Effector memory CD8-positive, alpha-beta T cell (primary cell): ENCODE measurements at regions not wholly inside any gene's neighbourhood (a gene's known extent, or its start where the extent isn't known, plus 50 kb on each side); places are given as distances from the start of the nearest gene placed in this dataset.

Source experiments
- ATAC-seq: fragments of 150-1000 bp; cut with Tn5 transposase; replicated peaks from 2 replicates; pipeline ENCODE4 v1.10.0; 2021; ENCODE audit warnings: mild to moderate bottlenecking, moderate library complexity
- DNase-seq, 3 experiments: peaks; one replicate each; pipeline ENCODE4 v3.0.0; 2021
- H3K27ac Mint-ChIP-seq, 2 donors: one replicate each; pipeline ENCODE4 v1.8.0; 2022; ENCODE audit warnings: mild to moderate bottlenecking in 2 of 2, mixed read lengths in 2 of 2, moderate library complexity in 2 of 2
- H3K27me3 Mint-ChIP-seq, 2 donors: one replicate each; pipeline ENCODE4 v1.8.0; 2022; ENCODE audit warnings: mixed read lengths in 2 of 2
- H3K36me3 Mint-ChIP-seq: one replicate; pipeline ENCODE4 v1.8.0; 2022; ENCODE audit warnings: mild to moderate bottlenecking, moderate library complexity, mixed read lengths; ENCODE audit not compliant: insufficient read depth
- H3K4me1 Mint-ChIP-seq, 2 donors: one replicate each; pipeline ENCODE4 v1.8.0; 2022; ENCODE audit warnings: low read depth in 2 of 2, mixed read lengths in 2 of 2
- H3K4me3 Mint-ChIP-seq, 2 donors: one replicate each; pipeline ENCODE4 v1.8.0; 2022; ENCODE audit warnings: mild to moderate bottlenecking in 2 of 2, mixed read lengths in 2 of 2, moderate library complexity in 2 of 2
- H3K9me3 Mint-ChIP-seq, 2 donors: one replicate each; pipeline ENCODE4 v1.8.0; 2022; ENCODE audit warnings: mixed read lengths in 2 of 2

DNA sequence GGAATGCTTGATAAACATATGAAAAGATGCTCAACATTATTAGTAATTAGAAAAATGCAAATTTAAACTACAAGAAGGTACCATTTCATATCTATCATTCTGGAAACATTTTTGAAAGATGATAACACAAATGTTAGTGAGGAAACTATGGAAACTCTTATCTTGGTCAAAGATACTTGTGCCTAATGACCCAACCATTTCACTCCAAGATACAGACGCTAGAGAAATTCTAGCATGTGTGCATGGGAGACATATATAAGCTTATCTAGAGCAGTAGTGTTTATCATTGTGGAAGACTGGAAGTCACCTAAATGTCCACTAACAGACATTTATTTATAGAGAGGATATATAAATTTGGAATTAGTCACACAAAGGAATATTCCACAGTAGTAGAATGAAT is 143.1 kb upstream of the HMGA2 start:
- H3K27me3 Mint-ChIP-seq, result peaks cover 0 to 11% of the 10 kb centered on the region in 2 donors
- no peak overlapping the region for H3K27ac Mint-ChIP-seq
- no peaks in the 10 kb centered on the region for H3K36me3 Mint-ChIP-seq
- DNase-seq (no peak), ATAC-seq (no peak)
- no peaks in the 10 kb centered on the region for H3K4me1 Mint-ChIP-seq
- no peak overlapping the region for H3K4me3 Mint-ChIP-seq
- peaks cover 3 to 15% of the 10 kb centered on the region in 2 donors for H3K9me3 Mint-ChIP-seq

DNA sequence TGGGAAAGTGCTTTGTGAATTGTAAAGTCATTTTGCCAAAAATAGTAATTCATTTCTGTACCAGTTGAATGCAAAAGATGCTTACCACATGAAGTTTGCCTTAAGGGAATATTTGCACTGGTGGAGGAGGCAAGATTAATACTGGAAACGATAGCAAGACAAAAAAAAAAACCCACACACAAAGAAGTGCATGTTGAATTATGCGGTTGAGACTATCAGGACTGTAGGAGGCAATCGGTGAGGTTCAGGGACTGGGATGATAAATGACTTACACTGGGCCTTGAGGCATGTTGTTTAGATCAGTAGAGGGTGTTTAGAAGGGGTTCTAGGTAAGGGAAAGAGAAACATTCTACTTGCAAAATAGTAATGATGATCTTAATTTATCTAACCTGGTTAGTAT is 142.2 kb upstream of the HMGA2 start:
- DNase-seq, result no peak
- Mint-ChIP-seq H3K27ac (no peak overlapping the region), H3K36me3 (no peaks in the 10 kb centered on the region), H3K4me3 (no peak overlapping the region), H3K27me3 (peaks cover 0 to 2% of the 10 kb centered on the region in 2 donors), H3K9me3 (peaks cover 5 to 15% of the 10 kb centered on the region in 2 donors), H3K4me1 (no peaks in the 10 kb centered on the region)
- ATAC-seq, result no peak

DNA sequence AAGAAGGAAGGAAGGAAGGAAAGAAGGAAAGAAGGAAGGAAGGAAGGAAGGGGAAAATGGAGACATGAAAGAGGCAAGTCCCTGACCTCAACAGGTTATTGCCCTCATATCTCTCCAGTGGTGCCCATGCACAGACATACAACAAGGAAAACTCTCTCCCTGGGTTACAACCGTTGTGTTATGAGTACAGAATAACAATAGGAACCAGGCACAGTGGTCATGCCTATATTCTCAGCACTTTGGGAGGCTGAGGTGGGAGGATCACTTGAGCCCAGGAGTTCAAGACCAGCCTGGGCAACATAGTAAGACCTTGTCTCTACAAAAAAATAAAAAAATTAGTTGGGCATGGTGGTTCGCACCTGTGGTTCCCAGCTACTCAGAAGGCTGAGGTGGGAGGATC is 139.4 kb upstream of the HMGA2 start:
- ATAC-seq (no peak), DNase-seq (no peak)
- no peaks in the 10 kb centered on the region for H3K27me3 Mint-ChIP-seq
- H3K9me3 Mint-ChIP-seq, result peaks cover 2 to 9% of the 10 kb centered on the region in 2 donors
- no peak overlapping the region for H3K4me3 Mint-ChIP-seq
- no peak overlapping the region for H3K27ac Mint-ChIP-seq
- no peaks in the 10 kb centered on the region for H3K36me3 Mint-ChIP-seq
- H3K4me1 Mint-ChIP-seq, result no peaks in the 10 kb centered on the region

DNA sequence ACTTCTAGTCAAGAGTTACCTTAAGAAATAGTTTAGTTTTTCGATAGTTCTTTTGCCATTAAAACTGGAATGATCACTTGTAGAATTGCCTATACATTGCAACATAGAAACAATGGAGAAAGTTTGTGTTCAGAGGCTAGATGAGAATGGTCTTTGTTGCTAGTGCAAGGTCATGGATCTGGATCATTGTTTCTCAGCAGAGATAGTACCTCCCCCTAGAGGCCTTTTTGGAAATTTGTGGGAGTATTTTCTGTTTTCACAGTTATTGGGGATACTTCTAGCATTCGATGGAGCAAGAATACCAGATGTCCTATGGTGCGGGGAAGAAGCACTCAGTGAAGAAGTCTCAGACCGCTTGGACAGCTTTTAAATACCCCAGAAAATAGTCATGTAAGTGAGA is 138.8 kb upstream of the HMGA2 start:
- no peaks in the 10 kb centered on the region for H3K36me3 Mint-ChIP-seq
- H3K4me1 Mint-ChIP-seq, result no peaks in the 10 kb centered on the region
- no peak overlapping the region for H3K4me3 Mint-ChIP-seq
- peaks cover 2 to 9% of the 10 kb centered on the region in 2 donors for H3K9me3 Mint-ChIP-seq
- no peak for DNase-seq
- no peak for ATAC-seq
- H3K27me3 Mint-ChIP-seq, result no peaks in the 10 kb centered on the region
- H3K27ac Mint-ChIP-seq, result no peak overlapping the region

DNA sequence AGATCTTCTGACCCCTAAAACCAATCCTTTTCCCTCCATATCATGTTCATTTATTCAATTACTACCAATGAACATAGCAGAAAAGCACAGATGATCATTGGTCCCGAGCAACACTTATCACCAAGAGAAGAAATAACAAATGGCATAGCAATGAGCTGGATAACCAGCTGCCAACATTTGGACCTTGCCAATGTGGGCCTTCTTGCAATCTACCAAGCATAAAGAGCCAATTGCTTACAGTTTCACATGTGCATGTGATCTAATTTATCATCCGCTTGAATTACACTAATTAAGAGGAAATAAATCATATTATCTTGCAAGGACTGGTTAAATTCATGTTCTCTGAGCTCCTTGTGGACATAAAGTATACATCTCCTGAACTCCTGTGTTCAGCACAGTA is 134.8 kb upstream of the HMGA2 start:
- Mint-ChIP-seq H3K4me3 (no peak overlapping the region), H3K9me3 (peaks cover 2% of the 10 kb centered on the region in 2 donors), H3K36me3 (no peaks in the 10 kb centered on the region), H3K4me1 (no peaks in the 10 kb centered on the region), H3K27me3 (no peaks in the 10 kb centered on the region), H3K27ac (no peak overlapping the region)
- DNase-seq (no peak), ATAC-seq (no peak)

DNA sequence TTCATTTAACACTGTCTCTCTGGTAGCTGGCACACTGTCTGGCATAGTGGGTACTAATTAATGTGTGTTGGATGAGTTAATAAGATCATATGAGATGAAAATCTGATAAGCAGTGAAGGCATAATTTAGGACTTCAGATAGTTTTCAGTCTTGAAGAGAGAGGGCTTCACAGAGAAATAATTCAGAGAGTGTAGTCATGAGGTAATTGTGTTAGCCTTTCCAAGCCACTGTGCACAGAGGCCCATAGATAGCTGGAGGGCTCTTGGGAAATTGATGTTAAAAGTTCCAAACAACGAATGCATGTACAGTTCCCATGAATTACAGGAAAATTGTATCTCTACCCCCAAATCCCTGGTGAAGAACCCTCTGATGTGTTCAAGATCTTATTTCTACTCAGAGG is 133.8 kb upstream of the HMGA2 start:
- ATAC-seq (no peak), DNase-seq (no peak)
- Mint-ChIP-seq H3K27ac (no peak overlapping the region), H3K4me1 (no peaks in the 10 kb centered on the region), H3K9me3 (peaks cover 0 to 2% of the 10 kb centered on the region in 2 donors), H3K36me3 (no peaks in the 10 kb centered on the region), H3K4me3 (no peak overlapping the region), H3K27me3 (no peaks in the 10 kb centered on the region)

DNA sequence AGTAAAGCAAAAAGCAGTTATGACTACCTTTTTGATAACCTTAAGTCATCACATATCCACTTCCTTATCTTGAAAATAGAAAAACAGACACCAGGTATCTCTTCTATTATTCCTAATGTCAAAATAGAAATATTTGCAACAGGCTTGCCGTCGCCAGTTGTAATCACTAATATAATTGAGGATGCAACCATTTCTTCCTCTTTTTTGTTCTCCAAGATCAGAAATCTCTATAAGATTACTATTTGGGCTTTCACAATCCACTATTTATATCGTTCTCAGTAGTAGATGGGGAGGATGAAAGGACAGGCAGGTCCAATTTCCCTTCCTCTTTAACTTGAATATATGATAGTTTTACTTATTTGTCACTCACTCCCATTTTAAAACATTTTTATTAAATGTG is 130.2 kb upstream of the HMGA2 start:
- DNase-seq (no peak), ATAC-seq (no peak)
- no peaks in the 10 kb centered on the region for H3K9me3 Mint-ChIP-seq
- no peaks in the 10 kb centered on the region for H3K36me3 Mint-ChIP-seq
- no peaks in the 10 kb centered on the region for H3K27me3 Mint-ChIP-seq
- H3K27ac Mint-ChIP-seq, result no peak overlapping the region
- H3K4me1 Mint-ChIP-seq, result no peaks in the 10 kb centered on the region
- no peak overlapping the region for H3K4me3 Mint-ChIP-seq

DNA sequence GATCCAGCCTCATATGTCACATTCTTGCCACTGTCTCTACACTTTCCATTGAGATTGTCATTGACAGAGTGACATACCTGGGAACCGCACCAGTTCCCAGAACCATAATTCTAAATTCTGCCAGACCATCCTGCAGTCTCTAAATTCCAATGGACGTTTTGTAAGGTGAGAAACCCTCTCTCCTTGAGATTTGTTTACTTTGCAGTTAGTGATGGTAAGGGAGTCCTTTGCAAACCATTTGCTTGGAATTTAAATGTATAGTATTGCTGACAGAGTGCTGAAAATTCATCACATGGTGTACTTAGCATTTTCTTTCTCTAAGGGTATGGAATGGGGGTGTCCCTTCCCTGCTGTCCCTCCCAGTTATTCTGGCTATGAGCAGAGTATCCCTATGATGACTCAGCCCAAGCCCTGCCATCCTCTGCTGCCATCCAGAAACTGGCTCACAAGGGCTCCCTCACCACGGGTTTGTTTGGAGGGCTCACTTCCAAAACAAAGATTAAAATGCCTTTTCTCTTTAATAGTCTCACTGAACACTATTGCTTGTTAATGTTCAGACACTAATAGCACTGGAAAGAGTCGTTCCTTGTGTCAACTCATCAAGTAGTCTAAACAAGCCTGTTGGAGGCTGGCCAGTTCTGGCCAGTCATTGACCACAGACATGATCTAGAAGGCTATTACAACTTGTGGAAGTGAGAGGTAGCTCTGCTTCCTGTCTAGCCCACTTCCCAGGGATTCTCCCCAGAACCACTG is 129.0 kb upstream of the HMGA2 start:
- no peak for ATAC-seq

DNA sequence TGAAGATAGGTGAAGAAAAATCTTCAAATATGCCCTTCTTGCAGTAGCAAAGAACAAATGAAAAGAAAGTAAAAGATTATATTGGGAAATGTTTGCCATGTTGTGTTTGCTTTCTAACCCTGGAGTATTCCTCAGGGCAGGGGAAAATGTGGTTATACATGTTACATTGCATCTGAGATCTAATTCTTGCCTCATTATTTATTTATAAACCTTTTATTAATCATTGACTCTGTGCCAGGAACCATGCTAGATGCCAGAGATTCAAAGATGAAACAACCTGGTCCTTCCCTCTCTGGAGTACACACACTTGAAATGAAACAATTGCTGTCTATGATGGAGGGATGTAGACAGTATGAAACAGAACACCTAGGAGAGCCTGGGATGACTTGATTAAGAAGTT is 128.1 kb upstream of the HMGA2 start:
- DNase-seq (no peak), ATAC-seq (no peak)
- no peak overlapping the region for H3K4me3 Mint-ChIP-seq
- H3K27me3 Mint-ChIP-seq, result peaks cover 0 to 7% of the 10 kb centered on the region in 2 donors
- H3K9me3 Mint-ChIP-seq, result peaks cover 0 to 1% of the 10 kb centered on the region in 2 donors
- no peak overlapping the region for H3K27ac Mint-ChIP-seq
- no peaks in the 10 kb centered on the region for H3K4me1 Mint-ChIP-seq
- no peaks in the 10 kb centered on the region for H3K36me3 Mint-ChIP-seq

More for the DNA sequence above, 129.0 kb upstream of the HMGA2 start:
- Mint-ChIP-seq H3K27me3 (no peaks in the 10 kb centered on the region), H3K27ac (no peak overlapping the region), H3K9me3 (peaks cover 0 to under 1% of the 10 kb centered on the region in 2 donors), H3K36me3 (no peaks in the 10 kb centered on the region), H3K4me3 (no peak overlapping the region), H3K4me1 (no peaks in the 10 kb centered on the region)
- no peak for DNase-seq

DNA sequence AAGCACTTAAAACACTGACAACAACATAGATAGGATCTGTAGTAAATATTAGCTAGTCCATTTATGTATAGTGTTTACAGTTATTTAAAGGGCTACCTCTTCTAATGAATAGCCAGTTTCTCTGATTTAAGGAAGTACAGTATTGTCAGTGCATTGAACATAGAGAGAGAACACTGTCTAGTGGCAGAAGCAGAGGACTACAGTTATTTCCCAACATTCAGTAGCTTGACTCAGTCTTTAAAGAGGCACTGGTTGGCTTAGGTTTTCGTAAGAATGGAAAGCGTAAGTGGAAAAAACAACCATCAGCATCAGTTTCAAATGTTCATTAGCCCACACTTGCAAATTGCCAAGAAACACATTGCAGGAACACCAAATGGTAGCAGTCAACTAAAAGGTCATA is 125.0 kb upstream of the HMGA2 start:
- ATAC-seq (no peak), DNase-seq (no peak)
- peaks cover 0 to 7% of the 10 kb centered on the region in 2 donors for H3K27me3 Mint-ChIP-seq
- H3K27ac Mint-ChIP-seq, result no peak overlapping the region
- H3K4me1 Mint-ChIP-seq, result no peaks in the 10 kb centered on the region
- peaks cover 0 to 1% of the 10 kb centered on the region in 2 donors for H3K9me3 Mint-ChIP-seq
- H3K4me3 Mint-ChIP-seq, result no peak overlapping the region
- H3K36me3 Mint-ChIP-seq, result no peaks in the 10 kb centered on the region

DNA sequence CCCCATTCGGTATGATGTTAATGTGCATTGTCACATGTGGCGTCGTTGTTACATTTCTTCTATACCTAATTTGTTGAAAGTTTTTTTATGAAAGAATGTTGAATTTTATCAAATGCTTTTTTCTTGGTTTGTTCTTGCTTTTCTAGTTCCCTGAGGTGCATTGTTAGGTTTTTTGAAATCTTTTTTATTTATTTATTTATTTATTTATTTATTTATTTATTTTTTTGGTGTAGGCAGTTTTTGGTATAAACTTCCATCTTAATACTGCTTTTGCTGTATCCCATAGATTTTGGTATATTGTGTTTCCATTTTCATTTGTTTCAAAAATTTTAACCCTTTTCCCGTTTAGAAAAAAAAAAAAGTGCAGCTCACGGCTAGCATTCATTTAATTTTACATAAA is 121.1 kb upstream of the HMGA2 start:
- H3K4me1 Mint-ChIP-seq, result no peaks in the 10 kb centered on the region
- no peak overlapping the region for H3K4me3 Mint-ChIP-seq
- H3K27ac Mint-ChIP-seq, result no peak overlapping the region
- DNase-seq (no peak), ATAC-seq (no peak)
- H3K36me3 Mint-ChIP-seq, result no peaks in the 10 kb centered on the region
- peaks cover 0 to 7% of the 10 kb centered on the region in 2 donors for H3K27me3 Mint-ChIP-seq
- H3K9me3 Mint-ChIP-seq, result peaks cover 6 to 15% of the 10 kb centered on the region in 2 donors

DNA sequence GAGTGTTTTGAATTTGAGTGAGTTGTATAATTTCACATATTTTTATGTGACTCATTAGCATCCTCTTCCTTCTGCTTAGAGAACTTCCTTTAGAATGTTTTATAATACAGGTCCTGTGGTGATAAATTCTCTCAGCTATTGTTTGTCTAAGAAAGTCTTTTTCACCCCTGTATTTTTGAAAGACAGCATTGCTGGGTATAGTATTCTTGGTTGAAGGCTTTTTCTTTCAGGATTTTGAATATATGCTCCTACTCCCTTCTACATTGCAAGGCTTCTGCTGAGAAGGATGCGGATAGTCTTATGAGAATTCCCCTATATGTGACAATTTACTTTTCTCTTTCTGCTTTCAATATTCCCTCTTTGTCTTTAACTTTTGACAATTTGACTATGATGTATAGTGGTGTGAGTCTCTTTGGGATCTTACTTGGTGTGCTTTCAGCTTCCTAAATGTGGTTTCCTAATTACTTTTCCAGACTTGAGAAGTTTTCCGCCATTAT is 118.9 kb upstream of the HMGA2 start:
- Mint-ChIP-seq H3K27ac (no peak overlapping the region), H3K4me3 (no peak overlapping the region), H3K9me3 (peaks cover 5 to 15% of the 10 kb centered on the region in 2 donors), H3K36me3 (no peaks in the 10 kb centered on the region), H3K4me1 (no peaks in the 10 kb centered on the region), H3K27me3 (peaks cover 0 to 7% of the 10 kb centered on the region in 2 donors)
- DNase-seq (no peak), ATAC-seq (no peak)

DNA sequence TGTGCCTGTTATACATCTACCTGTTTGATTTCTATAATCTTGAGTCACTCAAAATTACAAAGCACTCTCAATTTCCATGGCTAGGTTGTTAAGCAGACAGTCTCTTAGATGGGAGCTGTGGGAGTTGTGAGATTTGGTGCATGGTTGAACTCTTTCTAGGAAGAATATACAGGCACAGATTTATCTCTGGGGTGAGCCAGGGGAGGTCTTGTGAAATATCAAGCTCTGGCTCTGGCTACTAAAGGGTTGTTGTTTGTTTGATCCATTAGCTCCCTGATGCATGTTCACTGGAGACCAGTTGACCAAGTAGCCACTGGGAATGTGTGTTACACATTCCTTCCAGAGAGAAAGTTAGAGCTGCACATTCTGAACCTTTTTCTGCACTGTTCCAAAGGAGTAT is 117.2 kb upstream of the HMGA2 start:
- H3K27me3 Mint-ChIP-seq, result peaks cover 0 to 5% of the 10 kb centered on the region in 2 donors
- ATAC-seq (no peak), DNase-seq (no peak)
- no peaks in the 10 kb centered on the region for H3K4me1 Mint-ChIP-seq
- peaks cover 7 to 15% of the 10 kb centered on the region in 2 donors for H3K9me3 Mint-ChIP-seq
- no peak overlapping the region for H3K27ac Mint-ChIP-seq
- no peaks in the 10 kb centered on the region for H3K36me3 Mint-ChIP-seq
- H3K4me3 Mint-ChIP-seq, result no peak overlapping the region

DNA sequence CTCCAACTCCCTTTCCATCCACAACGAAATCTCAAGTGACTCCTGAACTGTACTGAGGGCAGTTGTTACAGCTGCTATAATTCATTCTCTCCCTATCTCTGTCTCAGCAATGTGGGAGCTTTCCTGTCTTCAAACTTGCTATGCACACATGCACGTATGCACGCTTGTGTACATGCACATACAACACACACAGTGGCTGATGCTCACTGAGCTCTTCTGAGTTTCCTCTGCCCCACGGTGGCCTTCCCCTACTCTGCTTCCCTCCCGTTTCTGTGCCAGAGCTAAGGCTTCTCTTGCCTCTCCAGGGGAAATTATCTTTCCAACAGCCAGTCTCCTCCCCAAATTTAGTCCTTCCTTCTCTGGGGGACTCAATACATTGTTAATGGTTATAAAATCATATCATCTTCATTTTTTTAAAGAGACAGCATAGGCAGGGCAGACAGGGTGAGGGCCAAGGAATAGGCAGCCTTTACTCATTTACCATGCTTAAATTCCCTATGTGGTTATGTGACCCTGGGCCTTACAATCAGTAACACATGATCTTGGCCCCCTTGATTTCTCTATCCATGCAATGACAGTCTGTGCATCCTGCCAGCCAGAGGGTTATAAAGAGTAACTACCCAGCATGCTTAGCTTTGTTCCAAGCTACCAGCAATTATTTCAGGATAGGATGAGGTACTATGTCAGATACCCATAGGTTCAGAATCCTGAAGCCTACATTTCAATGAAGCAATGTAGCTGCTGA is 111.9 kb upstream of the HMGA2 start:
- H3K9me3 Mint-ChIP-seq, result peaks cover 0 to 2% of the 10 kb centered on the region in 2 donors
- H3K4me1 Mint-ChIP-seq, result no peaks in the 10 kb centered on the region
- ATAC-seq, result no peak
- no peak overlapping the region for H3K27ac Mint-ChIP-seq
- no peaks in the 10 kb centered on the region for H3K36me3 Mint-ChIP-seq
- no peak for DNase-seq
- no peak overlapping the region for H3K4me3 Mint-ChIP-seq
- peaks cover 0 to 5% of the 10 kb centered on the region in 2 donors for H3K27me3 Mint-ChIP-seq
